ENCODE measurements at regions not wholly inside any gene's neighbourhood (a gene's known extent, or its start where the extent isn't known, plus 50 kb on each side); places are given as distances from the start of the nearest gene placed in this dataset.
A peak's percentile ranks its signal among the peaks of the same experiment; 100 is the strongest.
"Not testable (repeated sequence)": the region's sequence is repeated elsewhere in the genome, so short reads cannot be mapped to it uniquely, and the experiment has no call there.

- DNase-seq, result no peak
Observed at GRCh38 chr2:156955701-156956100, 301.8 kb upstream of the GALNT5 start.

GRCh38 chr2:156956161-156956560, 301.3 kb upstream of the GALNT5 start:
- no peak for DNase-seq

GRCh38 chr2:156958374-156958773, 299.1 kb upstream of the GALNT5 start:
- DNase-seq, result no peak

GRCh38 chr2:156959481-156959880, 298.0 kb upstream of the GALNT5 start:
- no peak for DNase-seq

- no peak for DNase-seq
Observed at GRCh38 chr2:156982615-156983014, 274.9 kb upstream of the GALNT5 start.

- no peak for DNase-seq
Observed at GRCh38 chr2:156986339-156986988, 271.0 kb upstream of the GALNT5 start.

GRCh38 chr2:156999661-157000060, 257.8 kb upstream of the GALNT5 start:
- no peak for DNase-seq

- DNase-seq, result no peak
Observed at GRCh38 chr2:157004789-157005188, 252.7 kb upstream of the GALNT5 start.

GRCh38 chr2:157015015-157015575, 242.4 kb upstream of the GALNT5 start:
- DNase-seq, result no peak

- not testable (repeated sequence) for DNase-seq
Observed at GRCh38 chr2:157023264-157023663, 234.2 kb upstream of the GALNT5 start.

- DNase-seq, result no peak
Observed at GRCh38 chr2:157024129-157024528, 233.4 kb upstream of the GALNT5 start.

GRCh38 chr2:157032017-157032416, 225.5 kb upstream of the GALNT5 start:
- no peak for DNase-seq

- no peak for DNase-seq
Observed at GRCh38 chr2:157036726-157037125, 220.8 kb upstream of the GALNT5 start.

GRCh38 chr2:157043786-157044185, 213.7 kb upstream of the GALNT5 start:
- DNase-seq, result no peak

- no peak for DNase-seq
Observed at GRCh38 chr2:157046396-157046795, 211.1 kb upstream of the GALNT5 start.

GRCh38 chr2:157052685-157053224, 204.8 kb upstream of the GALNT5 start:
- no peak for DNase-seq

GRCh38 chr2:157053876-157054275, 203.6 kb upstream of the GALNT5 start:
- no peak for DNase-seq

GRCh38 chr2:157055660-157056199, 201.8 kb upstream of the GALNT5 start:
- peak; percentile 3 for DNase-seq

GRCh38 chr2:157056200-157056676, 201.3 kb upstream of the GALNT5 start:
- DNase-seq, result no peak

- DNase-seq, result no peak
Observed at GRCh38 chr2:157058161-157058560, 199.3 kb upstream of the GALNT5 start.

GRCh38 chr2:157059036-157059435, 198.5 kb upstream of the GALNT5 start:
- DNase-seq, result no peak

- no peak for DNase-seq
Observed at GRCh38 chr2:157061799-157062198, 195.7 kb upstream of the GALNT5 start.

GRCh38 chr2:157067562-157067961, 189.9 kb upstream of the GALNT5 start:
- no peak for DNase-seq

GRCh38 chr2:157068237-157068636, 189.3 kb upstream of the GALNT5 start:
- DNase-seq, result no peak
